Glutamatergic neuron (in vitro differentiated cells): ENCODE measurements at regions not wholly inside any gene's neighbourhood (a gene's known extent, or its start where the extent isn't known, plus 50 kb on each side); places are given as distances from the start of the nearest gene placed in this dataset.
"Not testable (repeated sequence)": the region's sequence is repeated elsewhere in the genome, so short reads cannot be mapped to it uniquely, and the experiment has no call there.

Experiments
- DNase-seq: peaks from one replicate; pipeline ENCODE4 v3.0.0; 2022
- H3K27ac Mint-ChIP-seq: one replicate; pipeline ENCODE4 v1.8.0; 2020; ENCODE audit warnings: mild to moderate bottlenecking, mixed read lengths, inconsistent platforms; ENCODE audit not compliant: unreplicated experiment
- H3K27me3 Mint-ChIP-seq: one replicate; pipeline ENCODE4 v1.8.0; 2020; ENCODE audit warnings: mild to moderate bottlenecking, moderate library complexity, mixed read lengths, inconsistent platforms; ENCODE audit not compliant: unreplicated experiment
- H3K36me3 Mint-ChIP-seq: one replicate; pipeline ENCODE4 v1.8.0; 2020; ENCODE audit warnings: mild to moderate bottlenecking, mixed read lengths, inconsistent platforms; ENCODE audit not compliant: unreplicated experiment
- H3K4me1 Mint-ChIP-seq: one replicate; pipeline ENCODE4 v1.8.0; 2020; ENCODE audit warnings: mild to moderate bottlenecking, low read depth, mixed read lengths, inconsistent platforms; ENCODE audit not compliant: unreplicated experiment
- H3K4me3 Mint-ChIP-seq: one replicate; pipeline ENCODE4 v1.8.0; 2020; ENCODE audit warnings: mild to moderate bottlenecking, mixed read lengths, inconsistent platforms; ENCODE audit not compliant: unreplicated experiment
- H3K9me3 Mint-ChIP-seq: one replicate; pipeline ENCODE4 v1.8.0; 2020; ENCODE audit warnings: mild to moderate bottlenecking, moderate library complexity, mixed read lengths, inconsistent platforms; ENCODE audit not compliant: unreplicated experiment

DNA sequence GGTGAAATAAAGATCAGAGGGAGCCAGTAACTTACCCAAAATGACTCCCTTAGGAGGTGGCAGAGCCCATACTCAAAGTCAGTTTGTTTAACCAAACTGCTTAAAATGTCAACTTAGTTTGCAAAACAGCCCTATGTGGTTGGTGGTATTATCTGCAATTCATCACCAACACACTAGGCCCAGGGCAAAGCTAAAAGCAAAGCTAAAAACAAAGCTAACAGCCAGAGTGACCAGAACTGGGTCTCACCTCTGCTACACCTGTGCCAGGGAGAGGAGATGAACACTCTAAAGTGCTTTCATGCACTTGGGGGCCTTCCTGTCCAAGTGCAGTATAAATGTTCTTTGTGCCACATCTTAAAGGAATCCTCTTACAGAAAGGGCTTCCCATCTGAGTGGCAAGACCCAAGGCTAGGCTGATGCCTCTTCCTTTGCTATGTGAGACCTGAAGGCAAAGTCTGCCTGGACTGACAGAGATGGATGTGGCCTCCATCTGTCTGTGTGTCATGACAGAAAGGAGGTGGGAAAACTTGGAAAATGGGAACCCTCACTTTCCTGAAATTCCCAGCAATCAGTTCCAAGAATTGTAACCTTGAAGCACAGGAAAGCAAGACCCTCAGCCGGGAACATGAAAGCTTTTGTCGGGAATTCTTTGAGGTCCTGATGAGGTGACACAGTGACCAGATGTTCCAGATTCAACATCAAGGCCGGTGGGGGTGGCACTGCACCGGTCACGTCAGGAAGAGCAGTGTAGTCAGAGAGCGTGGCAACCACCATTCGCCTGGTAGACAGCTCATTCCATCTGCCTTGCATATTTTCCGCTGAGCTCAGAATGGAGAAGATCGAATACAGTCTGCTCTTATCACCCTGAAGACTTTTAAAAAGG is 214.3 kb upstream of the PLGLB2 start:
- not testable (repeated sequence) for H3K9me3 Mint-ChIP-seq, H3K27me3 Mint-ChIP-seq, DNase-seq, H3K4me1 Mint-ChIP-seq, H3K27ac Mint-ChIP-seq, H3K36me3 Mint-ChIP-seq, H3K4me3 Mint-ChIP-seq

DNA sequence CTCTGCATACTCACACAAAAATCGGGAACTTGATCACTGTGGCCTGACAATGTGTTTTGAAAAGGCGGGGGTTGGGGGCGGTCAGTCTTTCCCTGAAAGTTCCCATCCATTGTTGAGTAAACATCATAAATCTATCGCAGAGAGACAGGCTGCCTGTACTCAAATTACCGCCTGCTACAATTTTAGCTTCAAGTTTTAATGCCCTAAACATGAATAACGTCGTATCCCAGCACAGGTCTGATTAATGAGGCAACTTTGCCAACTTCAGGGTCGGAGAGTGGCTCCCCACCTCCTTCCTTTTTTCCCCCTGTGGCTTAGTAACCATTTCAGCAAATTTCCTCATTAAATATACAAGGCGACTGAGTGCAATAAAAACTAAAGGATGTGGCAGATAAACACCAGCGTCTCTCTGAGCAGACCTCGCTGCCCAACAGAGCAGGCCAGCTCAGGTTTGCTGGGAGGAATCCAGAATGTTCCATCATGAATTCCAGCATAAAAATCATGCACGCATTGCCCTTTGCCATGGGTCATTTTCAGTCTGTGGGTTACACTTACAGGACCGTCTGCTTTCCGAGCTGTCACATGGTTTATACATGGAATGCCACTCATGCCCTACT is 213.5 kb upstream of the PLGLB2 start:
- not testable (repeated sequence) for H3K4me1 Mint-ChIP-seq, H3K4me3 Mint-ChIP-seq, H3K27me3 Mint-ChIP-seq

DNA sequence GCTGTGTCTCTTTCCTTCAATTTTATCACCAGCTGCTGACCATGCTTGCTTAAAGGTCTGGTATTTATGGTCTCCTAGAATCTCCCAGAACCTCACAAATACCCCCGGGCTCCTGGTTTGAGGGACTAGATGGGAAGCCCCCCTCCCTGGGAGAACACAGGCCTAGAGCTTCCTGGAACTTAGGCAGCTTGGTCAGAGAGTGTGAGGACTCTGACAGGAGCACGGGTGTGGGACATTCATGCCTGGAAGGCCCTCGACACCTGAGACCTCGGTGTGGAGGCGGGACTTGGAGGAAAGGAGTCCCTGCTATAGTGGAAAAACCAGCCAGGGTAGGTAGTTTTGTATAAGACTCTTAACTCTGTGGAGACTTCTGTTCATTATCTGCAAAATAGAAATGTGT is 211.5 kb upstream of the PLGLB2 start:
- not testable (repeated sequence) for H3K9me3 Mint-ChIP-seq, H3K27ac Mint-ChIP-seq, H3K4me3 Mint-ChIP-seq, DNase-seq, H3K36me3 Mint-ChIP-seq, H3K27me3 Mint-ChIP-seq, H3K4me1 Mint-ChIP-seq

More for the DNA sequence above, 213.5 kb upstream of the PLGLB2 start:
- H3K27ac Mint-ChIP-seq, H3K9me3 Mint-ChIP-seq, DNase-seq, H3K36me3 Mint-ChIP-seq: not testable (repeated sequence)

DNA sequence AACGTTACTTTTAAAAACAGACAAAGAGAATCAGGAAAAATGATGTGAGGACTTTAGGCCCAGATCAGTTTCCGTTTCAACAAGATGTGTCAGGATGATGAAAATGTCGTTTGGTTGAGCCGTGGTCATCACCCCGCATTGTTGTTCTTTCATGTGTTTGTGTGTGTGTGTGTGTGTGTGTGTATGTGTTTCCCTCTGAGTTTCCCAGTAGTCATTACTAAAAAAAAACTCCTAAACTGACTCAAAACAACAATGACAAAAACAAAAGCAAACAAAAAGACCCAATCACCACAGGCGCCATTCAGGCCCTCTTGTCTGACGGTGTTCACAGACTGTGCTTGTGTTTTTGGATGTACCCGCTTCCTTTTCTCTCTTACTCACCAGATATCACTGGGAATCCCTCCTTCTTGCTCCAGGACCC is 210.6 kb upstream of the PLGLB2 start:
- not testable (repeated sequence) for H3K4me3 Mint-ChIP-seq, H3K9me3 Mint-ChIP-seq, H3K27me3 Mint-ChIP-seq, DNase-seq, H3K4me1 Mint-ChIP-seq, H3K36me3 Mint-ChIP-seq, H3K27ac Mint-ChIP-seq

DNA sequence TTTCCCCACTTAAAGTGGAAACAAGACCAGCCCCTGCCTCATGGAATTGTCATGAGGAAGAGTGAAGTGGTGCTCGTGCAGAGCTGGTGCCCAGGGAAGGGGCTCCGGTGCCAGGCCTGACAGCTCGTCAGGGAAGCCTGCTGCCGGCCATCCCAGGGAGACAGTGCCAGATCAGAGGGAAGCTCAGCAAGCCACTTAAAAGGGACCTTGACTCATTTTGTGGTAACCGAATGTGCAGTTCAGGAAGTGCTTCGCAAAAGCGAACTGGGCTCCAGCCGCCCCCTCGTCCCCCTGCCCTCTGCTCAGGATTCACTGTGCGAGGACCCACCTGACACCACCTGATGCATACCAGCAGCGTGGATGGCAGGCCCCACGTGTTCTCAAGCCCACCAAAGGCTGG is 209.6 kb upstream of the PLGLB2 start:
- H3K36me3 Mint-ChIP-seq, H3K4me1 Mint-ChIP-seq, H3K27ac Mint-ChIP-seq, DNase-seq, H3K27me3 Mint-ChIP-seq, H3K9me3 Mint-ChIP-seq, H3K4me3 Mint-ChIP-seq: not testable (repeated sequence)

DNA sequence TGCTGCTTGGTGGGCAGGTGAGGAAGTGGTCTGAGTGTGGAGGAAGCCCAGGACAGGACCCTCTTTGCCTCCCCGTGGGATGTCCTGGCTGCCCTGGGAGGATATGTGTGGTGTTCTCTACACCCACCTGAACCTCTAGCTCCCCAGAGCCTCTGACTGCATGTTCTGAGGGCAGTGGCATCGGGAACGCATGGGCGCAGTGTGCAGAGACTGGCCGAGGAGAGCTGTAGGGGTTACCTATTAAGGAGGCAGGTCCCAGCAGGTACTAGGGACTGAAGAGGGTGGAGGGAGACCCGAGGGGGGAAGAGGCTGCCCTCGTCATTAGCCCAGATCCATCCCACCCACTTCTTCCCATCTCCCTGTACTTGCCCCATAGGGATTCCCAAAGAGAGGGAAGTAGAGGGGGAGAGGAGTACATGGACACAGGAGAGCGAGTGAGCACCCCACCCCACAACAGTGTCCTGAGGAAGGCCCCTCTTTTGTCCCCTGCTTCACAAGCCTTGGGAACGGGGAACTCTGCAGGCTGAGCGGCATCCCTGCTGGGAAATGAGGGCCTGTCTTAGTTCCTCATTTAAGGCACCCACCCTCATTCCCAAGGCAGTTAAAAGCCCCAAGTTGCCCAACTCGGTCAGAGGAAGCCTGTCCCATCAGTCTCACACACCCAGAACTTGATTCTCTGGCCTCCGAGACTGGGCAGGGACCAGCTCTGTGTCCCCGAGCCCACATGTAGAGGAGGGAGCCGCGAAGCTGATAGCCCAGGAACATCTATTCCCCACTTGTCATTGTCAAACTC is 208.5 kb upstream of the PLGLB2 start:
- DNase-seq, H3K4me3 Mint-ChIP-seq, H3K4me1 Mint-ChIP-seq, H3K27me3 Mint-ChIP-seq, H3K9me3 Mint-ChIP-seq, H3K36me3 Mint-ChIP-seq, H3K27ac Mint-ChIP-seq: not testable (repeated sequence)

DNA sequence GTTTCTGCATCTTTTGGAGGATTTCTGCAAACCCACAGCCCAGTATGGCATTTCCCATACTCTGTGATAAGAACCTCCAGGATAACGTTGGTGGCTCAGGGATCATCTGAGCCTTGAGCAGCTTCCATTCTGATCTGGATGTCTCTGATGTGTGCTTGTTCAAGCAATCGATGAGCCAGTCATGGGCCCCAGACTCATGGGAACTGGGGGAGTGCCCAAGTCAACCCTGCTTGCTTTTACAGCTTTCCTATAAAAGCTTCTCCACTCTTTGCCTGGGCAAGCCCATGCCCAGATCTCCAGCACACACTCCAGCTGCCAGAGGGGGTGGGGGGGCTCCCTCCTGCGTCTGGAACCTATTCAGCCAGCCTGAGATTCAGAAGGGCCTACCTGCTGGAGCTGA is 207.6 kb upstream of the PLGLB2 start:
- not testable (repeated sequence) for H3K9me3 Mint-ChIP-seq, H3K36me3 Mint-ChIP-seq, H3K27ac Mint-ChIP-seq, DNase-seq, H3K4me3 Mint-ChIP-seq, H3K27me3 Mint-ChIP-seq, H3K4me1 Mint-ChIP-seq

DNA sequence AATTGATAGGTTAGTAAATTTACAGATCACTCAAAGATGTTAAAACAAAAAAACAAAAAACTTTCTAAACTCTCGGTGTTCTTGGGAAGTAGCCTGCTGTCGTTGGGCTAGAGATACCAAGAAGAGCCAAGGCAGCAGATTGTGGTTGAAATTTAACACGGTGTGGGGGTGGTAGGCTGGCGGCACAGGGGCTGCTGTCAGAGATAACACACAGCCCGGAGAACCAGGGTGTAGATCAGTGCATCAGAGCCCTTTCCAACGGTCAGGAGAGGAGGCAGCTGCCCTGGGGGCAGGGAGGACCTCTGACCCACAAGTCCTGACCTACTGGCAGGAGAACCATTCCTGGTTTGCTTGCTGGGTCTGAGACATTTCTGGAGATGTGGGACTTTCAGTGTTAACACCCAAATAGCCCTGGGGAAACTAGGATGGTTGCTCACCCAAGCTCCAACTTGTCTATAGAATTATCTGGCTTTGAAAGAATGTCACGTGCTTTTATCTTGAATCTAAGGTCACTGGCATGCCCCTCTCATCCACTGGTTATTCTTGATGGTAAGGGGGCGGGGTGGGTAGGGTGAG is 205.2 kb upstream of the PLGLB2 start:
- H3K4me3 Mint-ChIP-seq, H3K27me3 Mint-ChIP-seq, DNase-seq, H3K27ac Mint-ChIP-seq, H3K9me3 Mint-ChIP-seq, H3K36me3 Mint-ChIP-seq, H3K4me1 Mint-ChIP-seq: not testable (repeated sequence)

DNA sequence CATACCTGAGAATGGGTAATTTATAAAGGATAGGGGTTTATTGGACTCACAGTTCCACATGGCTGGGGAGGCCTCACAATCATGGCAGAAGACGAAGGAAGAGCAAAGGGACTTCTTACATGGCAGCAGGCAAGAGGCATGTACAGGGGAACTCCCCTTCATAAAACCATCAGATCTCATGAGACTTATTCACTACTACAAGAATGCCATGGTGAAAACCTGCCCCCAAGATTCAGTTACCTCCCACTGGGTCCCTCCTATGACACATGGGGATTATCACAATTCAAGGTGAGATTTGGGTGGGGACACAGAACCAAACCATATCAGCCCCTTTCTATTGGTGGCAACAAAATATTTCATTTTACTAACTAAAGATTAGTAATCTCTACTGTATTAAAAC is 204.1 kb upstream of the PLGLB2 start:
- not testable (repeated sequence) for H3K9me3 Mint-ChIP-seq, H3K27me3 Mint-ChIP-seq, H3K27ac Mint-ChIP-seq, H3K4me3 Mint-ChIP-seq, H3K4me1 Mint-ChIP-seq, H3K36me3 Mint-ChIP-seq, DNase-seq

DNA sequence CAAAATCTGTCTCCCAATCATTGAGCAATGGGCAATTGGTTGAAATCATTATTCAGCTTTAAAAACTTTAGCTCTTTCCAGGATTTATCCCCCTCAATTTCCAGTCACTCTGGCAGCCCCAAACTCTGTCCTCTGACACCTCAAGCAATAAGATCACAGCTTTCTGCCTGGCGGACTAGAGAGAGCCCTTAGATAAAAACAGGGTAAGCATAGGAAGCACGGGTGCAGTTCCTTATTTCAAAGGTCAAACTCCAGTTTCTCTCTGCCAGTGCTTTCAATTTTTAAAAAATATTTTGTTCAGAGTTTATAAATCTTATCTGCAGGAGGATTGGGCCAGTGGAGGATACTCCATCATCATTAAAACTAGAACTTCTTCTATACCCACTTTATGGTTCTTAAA is 200.8 kb upstream of the PLGLB2 start:
- H3K27me3 Mint-ChIP-seq, result not testable (repeated sequence)

DNA sequence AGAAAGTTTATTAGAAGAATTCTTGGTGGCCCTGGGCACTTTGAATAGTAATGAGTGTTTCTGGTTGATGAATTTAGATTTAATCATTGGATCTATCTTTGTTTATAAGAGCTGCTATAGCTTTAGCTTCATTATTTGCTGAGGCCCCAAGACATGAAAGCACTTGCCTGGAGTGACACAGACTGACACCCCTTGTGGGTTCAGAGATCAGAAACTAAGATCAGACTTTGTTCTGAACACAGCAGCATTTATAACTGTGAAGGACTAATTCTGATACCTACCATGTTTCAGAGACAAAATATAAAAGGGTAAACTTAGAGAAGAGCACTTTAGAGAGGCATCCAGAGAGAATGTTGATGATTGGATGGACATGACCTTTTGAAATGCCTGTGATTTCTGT is 199.9 kb upstream of the PLGLB2 start:
- H3K9me3 Mint-ChIP-seq, H3K27me3 Mint-ChIP-seq, H3K36me3 Mint-ChIP-seq, DNase-seq, H3K27ac Mint-ChIP-seq, H3K4me3 Mint-ChIP-seq, H3K4me1 Mint-ChIP-seq: not testable (repeated sequence)

More for the DNA sequence above, 200.8 kb upstream of the PLGLB2 start:
- not testable (repeated sequence) for DNase-seq, H3K27ac Mint-ChIP-seq, H3K9me3 Mint-ChIP-seq, H3K4me3 Mint-ChIP-seq, H3K4me1 Mint-ChIP-seq, H3K36me3 Mint-ChIP-seq
